ELF-1 (cell line): ENCODE measurements at regions not wholly inside any gene's neighbourhood (a gene's known extent, or its start where the extent isn't known, plus 50 kb on each side); places are given as distances from the start of the nearest gene placed in this dataset.

ENCODE experiments used
- DNase-seq: peaks from one replicate; pipeline ENCODE4 v3.0.0-alpha.2; 2016; ENCODE audit warnings: low read depth, low spot score

GRCh38 chr6:168157272-168158212 is 78.5 kb upstream of the FRMD1 start:
- peak; percentile 80 for DNase-seq

DNA sequence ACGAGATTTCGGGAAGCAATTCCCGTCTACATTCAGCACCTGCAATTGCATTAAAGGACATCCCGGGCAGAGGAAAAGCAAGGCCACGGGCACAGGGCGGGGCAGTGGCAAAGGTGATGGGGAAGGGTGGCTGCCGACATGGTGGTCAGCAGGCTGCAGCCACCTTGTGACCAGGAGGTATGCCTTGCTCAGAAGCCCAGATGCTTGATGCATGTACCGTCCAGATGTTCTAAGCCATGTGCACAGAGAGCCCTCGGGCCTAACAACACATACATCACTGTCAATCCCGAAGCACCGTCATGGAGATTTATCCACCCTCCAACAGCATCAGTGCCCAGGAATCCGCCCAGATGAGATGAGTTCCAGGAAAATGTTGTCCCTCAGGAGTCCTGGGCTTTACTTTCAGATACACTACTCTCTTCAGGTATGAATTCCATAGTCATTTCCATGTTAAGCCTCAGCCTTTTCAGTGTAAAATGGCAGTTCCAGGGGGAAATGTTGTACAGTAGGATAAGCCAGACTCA is 77.8 kb upstream of the FRMD1 start:
- DNase-seq: no peak

- DNase-seq: no peak
Measured at GRCh38 chr6:168155821-168156741, 77.1 kb upstream of the FRMD1 start.

DNA sequence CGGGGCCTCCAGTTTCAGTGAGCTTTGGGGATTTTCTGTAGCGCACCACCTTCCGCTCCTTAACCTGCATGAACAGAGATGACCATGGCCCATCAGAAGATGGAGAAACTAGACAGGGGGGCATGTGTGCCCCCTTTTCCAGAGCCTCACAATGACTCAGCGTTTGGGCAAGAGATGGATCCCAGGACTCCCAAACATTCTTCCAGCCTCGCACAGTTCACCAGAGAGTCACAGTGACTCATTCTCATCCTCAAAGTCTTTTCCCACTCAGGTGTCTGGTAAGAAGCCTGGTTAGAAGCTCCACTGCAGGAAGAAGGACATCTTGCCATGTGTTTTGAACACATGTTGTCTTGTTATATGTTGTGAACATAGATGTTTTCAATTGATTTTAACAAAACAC is 76.2 kb upstream of the FRMD1 start:
- peak; percentile 40 for DNase-seq

DNA sequence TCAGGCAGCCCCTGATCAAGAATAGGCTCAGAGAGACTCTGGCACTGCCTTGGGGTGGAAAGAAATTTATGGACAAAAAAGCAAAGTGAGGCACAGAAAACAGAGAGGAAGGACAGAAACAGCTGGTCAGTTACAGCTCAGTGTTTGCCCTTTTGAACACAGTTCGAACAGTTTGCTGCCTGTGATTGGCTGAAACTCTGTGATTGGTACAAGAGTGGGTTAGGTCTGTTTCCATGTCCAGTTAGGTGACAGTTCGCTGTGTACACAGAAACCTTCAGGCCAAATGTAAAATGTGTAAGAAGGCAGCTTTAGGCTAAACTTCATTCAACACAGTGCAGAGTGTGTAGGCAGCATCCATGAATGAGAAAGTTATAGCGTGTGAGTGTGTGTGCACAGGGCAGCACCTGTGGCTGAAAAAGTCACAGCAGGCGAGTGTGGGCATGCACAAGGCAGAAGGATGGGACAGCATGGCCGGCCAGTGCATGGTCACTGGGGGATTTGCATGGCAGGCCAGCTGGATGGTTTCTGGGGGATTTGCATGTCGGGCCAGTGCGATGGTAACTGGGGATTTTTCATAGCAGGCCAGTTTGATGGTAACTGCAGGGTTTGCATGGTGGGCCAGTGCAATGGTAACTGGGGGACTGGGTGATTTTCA is 75.4 kb upstream of the FRMD1 start:
- no peak for DNase-seq

DNA sequence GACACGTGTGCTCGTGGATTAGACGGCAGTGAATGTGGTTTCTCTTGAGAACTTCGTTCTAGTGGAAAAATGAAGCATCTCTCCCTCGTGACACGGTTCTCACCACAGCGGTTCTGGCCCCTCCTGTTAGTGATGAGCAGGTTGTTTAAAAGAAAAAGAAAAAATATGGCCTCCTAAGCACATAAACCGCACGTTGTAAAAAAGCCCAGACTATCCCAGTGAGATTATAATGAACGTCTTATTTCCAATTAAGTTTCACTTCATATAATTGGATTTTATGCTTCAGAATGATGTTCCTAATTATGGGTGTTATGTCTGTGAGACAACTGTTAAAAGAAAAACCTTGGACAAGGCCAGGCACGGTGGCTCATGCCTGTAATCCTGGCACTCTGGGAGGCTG is 74.5 kb upstream of the FRMD1 start:
- no peak for DNase-seq

- DNase-seq: no peak
Measured at GRCh38 chr6:168152980-168153379, 74.0 kb upstream of the FRMD1 start.

DNA sequence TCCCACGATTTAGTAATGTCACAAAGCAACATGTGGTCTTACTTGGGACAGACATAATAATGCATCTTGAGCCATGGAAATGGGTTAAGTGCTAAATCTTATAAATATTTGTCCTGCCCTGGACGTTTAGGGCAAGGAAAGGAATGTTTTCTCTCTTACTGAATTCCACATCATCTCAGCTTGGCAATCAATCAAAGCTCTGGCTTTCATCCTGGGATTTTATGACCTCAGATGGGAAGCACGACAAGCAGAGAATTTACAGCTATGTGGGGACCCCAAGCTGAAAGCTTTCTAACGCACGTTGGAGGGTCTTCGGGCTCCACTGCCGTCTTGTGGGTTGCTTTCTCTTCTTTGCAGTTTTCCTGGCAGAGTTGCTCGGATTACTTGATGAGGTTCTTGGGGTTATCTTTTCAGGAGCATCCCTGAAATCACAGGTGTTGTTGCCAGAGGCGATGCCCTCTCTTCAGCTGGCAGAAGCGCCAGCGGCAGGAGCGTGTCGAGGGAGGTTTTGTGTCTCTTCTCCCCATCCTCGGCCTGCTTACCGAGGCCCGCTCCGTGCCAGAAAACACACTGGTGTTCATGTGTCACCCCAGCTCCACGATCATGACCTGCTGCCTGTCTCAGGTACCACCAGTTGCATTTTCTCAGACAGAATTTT is 73.4 kb upstream of the FRMD1 start:
- DNase-seq: no peak

- DNase-seq: peak; percentile 58
Measured at GRCh38 chr6:168150551-168151320, 71.7 kb upstream of the FRMD1 start.

GRCh38 chr6:168149015-168149414 is 70.0 kb upstream of the FRMD1 start:
- DNase-seq: no peak

DNA sequence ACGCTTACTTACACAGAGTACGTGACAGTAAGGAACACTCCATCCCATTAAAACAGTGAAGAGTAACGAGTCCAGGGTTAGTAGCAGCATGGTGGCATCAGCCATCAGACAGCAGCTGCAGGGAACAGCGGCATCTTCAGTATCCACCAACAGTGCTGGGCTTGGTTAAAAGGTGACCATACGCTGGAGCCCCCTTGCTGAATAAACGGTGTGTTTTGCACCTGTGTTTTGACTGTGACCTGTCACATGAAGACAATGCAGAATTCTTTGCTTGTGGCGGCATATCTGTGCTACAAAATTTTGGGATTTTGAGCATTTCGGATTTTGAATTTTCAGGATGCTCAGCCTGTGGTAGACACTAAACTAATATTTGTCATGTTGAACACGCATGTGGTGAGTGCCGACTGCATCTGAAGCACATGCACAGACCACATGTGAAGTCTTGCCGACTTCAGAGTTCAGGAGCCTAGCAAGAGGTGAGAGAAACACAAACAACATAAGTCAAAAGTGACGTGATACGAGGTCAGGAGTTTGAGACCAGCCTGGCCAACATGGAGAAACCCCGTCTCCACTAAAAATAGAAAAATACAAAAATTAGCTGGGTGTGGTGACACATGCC is 69.3 kb upstream of the FRMD1 start:
- DNase-seq: no peak

DNA sequence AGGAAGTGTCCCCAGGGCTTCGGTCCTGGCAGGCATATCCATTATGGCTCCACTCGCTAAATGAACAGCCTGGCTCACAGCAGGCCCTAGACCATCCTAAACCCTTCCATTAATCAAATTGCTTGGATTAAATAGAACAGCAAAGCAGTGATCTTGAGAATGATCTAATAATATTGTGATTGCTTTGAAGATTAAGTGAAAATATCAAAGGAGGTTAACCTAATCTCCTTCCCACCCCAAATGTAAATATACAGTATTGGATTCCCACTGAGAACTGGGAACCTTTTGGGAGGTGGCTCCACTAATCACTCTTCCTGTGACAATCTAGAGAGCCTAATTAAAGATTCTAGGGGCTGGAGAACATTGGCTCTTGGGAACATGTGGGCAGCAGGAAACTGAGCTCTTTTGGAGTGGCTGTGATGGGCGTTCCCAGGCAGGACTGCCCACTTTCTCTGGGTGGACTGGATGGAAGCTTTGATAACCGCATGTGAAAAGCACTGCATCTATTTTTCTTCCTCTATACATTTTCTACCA is 68.3 kb upstream of the FRMD1 start:
- DNase-seq: peak; percentile 1

GRCh38 chr6:168145747-168146596 is 67.0 kb upstream of the FRMD1 start:
- DNase-seq: peak; percentile 4

DNA sequence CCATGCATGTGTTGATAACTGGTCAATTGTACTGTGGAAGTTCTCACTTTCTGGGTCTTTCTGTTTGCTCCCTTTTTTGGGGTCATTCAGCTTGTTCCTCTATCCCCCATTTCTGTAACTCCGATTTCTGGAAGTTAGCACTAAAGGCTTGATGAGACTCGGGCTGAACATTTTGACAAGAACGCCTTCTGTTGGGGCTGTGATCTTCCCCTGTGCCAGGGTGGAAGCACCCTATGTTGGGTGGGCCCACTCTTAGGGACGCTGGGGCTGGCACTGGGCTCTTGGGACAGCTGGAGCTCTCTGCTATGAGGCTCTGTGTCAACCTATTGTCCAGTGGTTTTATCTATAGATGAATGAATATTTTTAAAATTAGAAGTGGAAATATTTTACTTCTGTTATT is 60.1 kb upstream of the FRMD1 start:
- no peak for DNase-seq

DNA sequence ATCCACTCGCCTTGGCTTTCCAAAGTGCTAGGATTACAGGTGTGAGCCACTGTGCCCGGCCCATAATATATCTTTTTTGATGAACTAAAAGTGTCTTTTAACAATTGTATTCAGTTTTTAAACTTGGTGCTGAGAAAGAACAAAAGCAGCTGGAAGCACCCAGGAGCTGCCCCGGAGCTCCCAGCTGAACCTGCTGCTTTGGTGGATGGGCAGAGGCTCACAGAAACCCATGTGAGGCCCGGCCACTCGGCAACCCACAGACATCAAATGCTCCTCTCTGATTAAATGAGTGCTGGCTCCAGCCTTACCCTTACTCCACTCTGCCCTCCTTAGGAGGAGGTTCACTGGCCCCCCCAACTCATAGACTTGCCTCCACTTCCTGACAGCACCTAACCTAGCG is 59.4 kb upstream of the FRMD1 start:
- no peak for DNase-seq

DNA sequence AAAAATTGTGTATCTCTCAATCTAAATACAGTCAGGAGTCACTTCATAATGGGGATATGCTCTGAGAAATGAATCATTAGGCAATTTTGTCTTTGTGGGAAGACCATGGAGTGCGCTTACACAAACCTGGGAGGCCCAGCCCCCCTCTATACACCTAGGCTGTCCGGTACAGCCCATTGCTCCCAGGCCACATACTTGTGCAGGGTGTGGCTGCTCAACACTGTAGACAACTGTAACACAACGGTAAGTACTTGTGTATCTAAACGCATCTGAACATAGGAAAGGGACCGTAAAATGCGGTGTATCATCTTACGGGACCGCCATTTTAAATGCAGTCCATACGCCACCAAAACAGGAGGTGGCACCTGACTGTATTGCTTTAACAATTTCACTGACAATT is 58.0 kb upstream of the FRMD1 start:
- no peak for DNase-seq

DNA sequence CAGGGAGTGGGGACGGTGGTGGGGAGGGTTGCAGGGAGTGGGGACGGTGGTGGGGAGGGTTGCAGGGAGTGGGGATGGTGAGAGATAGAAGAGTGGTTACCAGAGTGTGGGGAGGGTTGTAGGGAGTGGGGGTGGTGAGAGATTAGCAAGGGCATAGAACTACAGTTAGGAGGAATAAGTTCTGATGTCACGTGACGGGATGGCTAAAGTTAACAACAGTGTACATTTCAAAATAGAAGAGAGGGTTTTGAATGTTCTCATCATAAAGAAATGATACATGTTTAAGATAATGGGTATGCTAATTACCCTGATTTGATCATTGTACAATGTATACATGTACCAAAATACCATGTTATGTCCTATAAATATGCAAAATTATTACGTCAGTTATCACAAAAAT is 57.6 kb upstream of the FRMD1 start:
- no peak for DNase-seq

DNA sequence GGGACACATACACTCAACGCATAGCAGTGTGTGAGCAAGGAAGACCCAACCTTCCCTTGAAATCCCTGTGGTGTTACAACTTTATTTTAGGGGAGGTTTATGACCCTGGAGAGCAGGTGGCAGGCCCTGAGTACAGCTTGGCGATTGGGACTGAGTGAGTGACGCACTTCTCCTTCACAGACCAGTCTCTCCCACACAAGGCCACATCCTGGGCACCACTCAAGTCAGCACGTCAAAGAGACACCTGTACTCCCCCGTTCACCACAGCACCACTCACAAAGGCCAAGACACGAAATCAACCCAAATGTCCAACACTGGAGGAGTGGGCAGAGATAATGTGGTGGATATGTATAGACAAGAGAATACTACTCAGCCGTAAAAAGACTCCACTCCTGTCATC is 57.0 kb upstream of the FRMD1 start:
- no peak for DNase-seq
